ENCODE measurements at regions not wholly inside any gene's neighbourhood (a gene's known extent, or its start where the extent isn't known, plus 50 kb on each side); places are given as distances from the start of the nearest gene placed in this dataset.

GRCh38 chr5:115439042-115439441, 105.5 kb downstream of the FEM1C start:
- Histone ChIP-seq H3K36me3 (no peaks in the 10 kb centered on the region), H3K9me3 (peaks cover 0 to 7% of the 10 kb centered on the region in 2 donors), H3K27ac (no peak overlapping the region), H3K4me1 (no peaks in the 10 kb centered on the region), H3K27me3 (no peaks in the 10 kb centered on the region), H3K4me3 (no peak overlapping the region)
- no peak for DNase-seq
- intact Hi-C loops (cut with DNase I; ENCODE audit: low total_unique reads): no loop called here
- TF ChIP-seq POLR2A (IDR thresholded peaks at IDR 0.05): no peak
- TF ChIP-seq CTCF (IDR thresholded peaks at IDR 0.05): no peak

GRCh38 chr5:115435778-115436712, 108.5 kb downstream of the FEM1C start:
- H3K36me3 ChIP-seq: no peaks in the 10 kb centered on the region
- DNase-seq: no peak
- H3K4me1 ChIP-seq: no peaks in the 10 kb centered on the region
- intact Hi-C loops (cut with DNase I; ENCODE audit: low total_unique reads): no loop called here
- H3K4me3 ChIP-seq: no peak overlapping the region
- H3K27me3 ChIP-seq: no peaks in the 10 kb centered on the region
- TF ChIP-seq POLR2A (IDR thresholded peaks at IDR 0.05): no peak
- no peak for TF ChIP-seq CTCF (IDR thresholded peaks at IDR 0.05)
- H3K27ac ChIP-seq: no peak overlapping the region
- peaks cover 0 to 7% of the 10 kb centered on the region in 2 donors for H3K9me3 ChIP-seq

- TF ChIP-seq CTCF (IDR thresholded peaks at IDR 0.05) (no peak), POLR2A (IDR thresholded peaks at IDR 0.05) (no peak)
- peaks cover 0 to 6% of the 10 kb centered on the region in 2 donors for H3K9me3 ChIP-seq
- no peaks in the 10 kb centered on the region for H3K36me3 ChIP-seq
- H3K27me3 ChIP-seq: no peaks in the 10 kb centered on the region
- no peak overlapping the region for H3K27ac ChIP-seq
- H3K4me3 ChIP-seq: no peak overlapping the region
- no peak for DNase-seq
- intact Hi-C loops (cut with DNase I; ENCODE audit: low total_unique reads): no loop called here
- H3K4me1 ChIP-seq: no peaks in the 10 kb centered on the region
Observed at GRCh38 chr5:115435065-115435777, 109.4 kb downstream of the FEM1C start.

- TF ChIP-seq POLR2A (IDR thresholded peaks at IDR 0.05) (no peak), CTCF (IDR thresholded peaks at IDR 0.05) (no peak)
- intact Hi-C loops (cut with DNase I; ENCODE audit: low total_unique reads): no loop called here
- no peak for DNase-seq
Observed at GRCh38 chr5:115433918-115434317, 110.7 kb downstream of the FEM1C start.

GRCh38 chr5:115432691-115433090, 111.9 kb downstream of the FEM1C start:
- no peaks in the 10 kb centered on the region for H3K9me3 ChIP-seq
- DNase-seq: no peak
- H3K27me3 ChIP-seq: no peaks in the 10 kb centered on the region
- TF ChIP-seq CTCF (IDR thresholded peaks at IDR 0.05): no peak
- TF ChIP-seq POLR2A (IDR thresholded peaks at IDR 0.05): no peak
- intact Hi-C loops (cut with DNase I; ENCODE audit: low total_unique reads): no loop called here
- H3K4me3 ChIP-seq: no peak overlapping the region
- H3K4me1 ChIP-seq: no peaks in the 10 kb centered on the region
- no peak overlapping the region for H3K27ac ChIP-seq
- no peaks in the 10 kb centered on the region for H3K36me3 ChIP-seq

More at GRCh38 chr5:115433918-115434317, 110.7 kb downstream of the FEM1C start:
- Histone ChIP-seq H3K4me1 (no peaks in the 10 kb centered on the region), H3K4me3 (no peak overlapping the region), H3K27ac (no peak overlapping the region), H3K9me3 (no peaks in the 10 kb centered on the region), H3K27me3 (no peaks in the 10 kb centered on the region), H3K36me3 (no peaks in the 10 kb centered on the region)
